ENCODE measurements at regions not wholly inside any gene's neighbourhood (a gene's known extent, or its start where the extent isn't known, plus 50 kb on each side); places are given as distances from the start of the nearest gene placed in this dataset.

DNA sequence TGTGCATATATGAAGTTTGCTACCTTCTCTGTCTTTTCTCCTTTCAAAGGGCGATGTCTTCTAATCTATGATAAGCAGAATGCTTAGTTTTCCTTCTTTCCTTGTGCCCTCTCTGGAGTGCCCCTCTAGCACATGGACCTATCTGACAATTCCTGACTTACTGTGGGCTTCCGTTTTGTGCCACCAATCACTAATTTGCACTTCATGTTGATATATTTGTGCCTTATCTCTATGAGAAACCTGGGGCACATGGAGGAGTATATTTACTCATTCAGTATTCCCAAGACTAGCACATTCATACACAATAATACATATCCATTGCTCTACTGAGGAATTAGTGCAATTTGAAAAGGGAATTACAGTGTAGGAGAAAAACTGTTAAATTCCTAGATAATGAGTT is 197.7 kb downstream of the CTH start:
- TF ChIP-seq, protein P1, sequence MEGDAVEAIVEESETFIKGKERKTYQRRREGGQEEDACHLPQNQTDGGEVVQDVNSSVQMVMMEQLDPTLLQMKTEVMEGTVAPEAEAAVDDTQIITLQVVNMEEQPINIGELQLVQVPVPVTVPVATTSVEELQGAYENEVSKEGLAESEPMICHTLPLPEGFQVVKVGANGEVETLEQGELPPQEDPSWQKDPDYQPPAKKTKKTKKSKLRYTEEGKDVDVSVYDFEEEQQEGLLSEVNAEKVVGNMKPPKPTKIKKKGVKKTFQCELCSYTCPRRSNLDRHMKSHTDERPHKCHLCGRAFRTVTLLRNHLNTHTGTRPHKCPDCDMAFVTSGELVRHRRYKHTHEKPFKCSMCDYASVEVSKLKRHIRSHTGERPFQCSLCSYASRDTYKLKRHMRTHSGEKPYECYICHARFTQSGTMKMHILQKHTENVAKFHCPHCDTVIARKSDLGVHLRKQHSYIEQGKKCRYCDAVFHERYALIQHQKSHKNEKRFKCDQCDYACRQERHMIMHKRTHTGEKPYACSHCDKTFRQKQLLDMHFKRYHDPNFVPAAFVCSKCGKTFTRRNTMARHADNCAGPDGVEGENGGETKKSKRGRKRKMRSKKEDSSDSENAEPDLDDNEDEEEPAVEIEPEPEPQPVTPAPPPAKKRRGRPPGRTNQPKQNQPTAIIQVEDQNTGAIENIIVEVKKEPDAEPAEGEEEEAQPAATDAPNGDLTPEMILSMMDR (IDR thresholded peaks at IDR 0.05): no peak
- TF ChIP-seq POLR2A (IDR thresholded peaks at IDR 0.05): no peak
- no peak for TF ChIP-seq EP300 (IDR thresholded peaks at IDR 0.05)

Data from sigmoid colon (tissue), 4 donors.